ENCODE measurements at regions not wholly inside any gene's neighbourhood (a gene's known extent, or its start where the extent isn't known, plus 50 kb on each side); places are given as distances from the start of the nearest gene placed in this dataset.
A peak's percentile ranks its signal among the peaks of the same experiment; 100 is the strongest.
"Not testable (repeated sequence)": the region's sequence is repeated elsewhere in the genome, so short reads cannot be mapped to it uniquely, and the experiment has no call there.

- Histone ChIP-seq H3K27me3 (replicated peaks; ENCODE audit: insufficient read depth) (no peaks in the 10 kb centered on the region), H3K4me1 (ENCODE audit: control insufficient read depth in 1 of 2, low read depth in 2 of 2) (no peaks in the 10 kb centered on the region), H3K36me3 (no peaks in the 10 kb centered on the region), H3K4me3 (no peak overlapping the region), H3K27ac (no peak overlapping the region), H3K9me3 (no peaks in the 10 kb centered on the region)
- no peak for TF ChIP-seq CTCF (IDR thresholded peaks at IDR 0.05)
- DNase-seq (ENCODE audit: low spot score) = no peak
- ATAC-seq (ENCODE audit: insufficient number of reproducible peaks, low FRiP score, low read depth) = no peak
Measured at GRCh38 chr13:27349458-27349857, 75.0 kb upstream of the GTF3A start.

GRCh38 chr13:27350825-27351224 lies 73.6 kb upstream of the GTF3A start:
- H3K4me1 ChIP-seq (ENCODE audit: control insufficient read depth in 1 of 2, low read depth in 2 of 2); H3K27me3 ChIP-seq (replicated peaks; ENCODE audit: insufficient read depth); H3K4me3 ChIP-seq; DNase-seq (ENCODE audit: low spot score); ATAC-seq (ENCODE audit: insufficient number of reproducible peaks, low FRiP score, low read depth); H3K27ac ChIP-seq; H3K36me3 ChIP-seq; H3K9me3 ChIP-seq: not testable (repeated sequence)

DNA sequence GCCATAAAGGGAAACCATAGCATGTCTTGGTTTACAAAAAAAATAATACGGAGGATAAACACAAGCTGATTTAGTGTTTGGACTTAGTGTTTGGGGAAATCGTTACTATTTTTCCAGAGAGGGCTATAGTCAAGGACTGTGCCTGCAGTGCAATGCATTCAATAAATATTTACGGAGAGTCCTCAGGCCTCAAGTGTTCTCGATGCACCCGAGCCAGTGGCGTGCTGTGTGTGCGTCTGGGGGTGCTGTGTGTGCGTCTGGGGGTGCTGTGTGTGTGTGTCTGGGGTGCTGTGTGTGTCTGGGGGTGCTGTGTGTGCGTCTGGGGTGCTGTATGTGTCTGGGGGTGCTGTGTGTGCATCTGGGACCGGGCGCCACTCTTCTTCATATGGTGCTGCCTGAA lies 71.7 kb upstream of the GTF3A start:
- no peak overlapping the region for H3K4me3 ChIP-seq
- no peaks in the 10 kb centered on the region for H3K36me3 ChIP-seq
- DNase-seq (ENCODE audit: low spot score) (no peak), ATAC-seq (ENCODE audit: insufficient number of reproducible peaks, low FRiP score, low read depth) (no peak)
- H3K27me3 ChIP-seq (replicated peaks; ENCODE audit: insufficient read depth) = no peaks in the 10 kb centered on the region
- H3K27ac ChIP-seq = no peak overlapping the region
- no peak for TF ChIP-seq CTCF (IDR thresholded peaks at IDR 0.05)
- no peaks in the 10 kb centered on the region for H3K9me3 ChIP-seq
- H3K4me1 ChIP-seq (ENCODE audit: control insufficient read depth in 1 of 2, low read depth in 2 of 2) = no peaks in the 10 kb centered on the region

DNA sequence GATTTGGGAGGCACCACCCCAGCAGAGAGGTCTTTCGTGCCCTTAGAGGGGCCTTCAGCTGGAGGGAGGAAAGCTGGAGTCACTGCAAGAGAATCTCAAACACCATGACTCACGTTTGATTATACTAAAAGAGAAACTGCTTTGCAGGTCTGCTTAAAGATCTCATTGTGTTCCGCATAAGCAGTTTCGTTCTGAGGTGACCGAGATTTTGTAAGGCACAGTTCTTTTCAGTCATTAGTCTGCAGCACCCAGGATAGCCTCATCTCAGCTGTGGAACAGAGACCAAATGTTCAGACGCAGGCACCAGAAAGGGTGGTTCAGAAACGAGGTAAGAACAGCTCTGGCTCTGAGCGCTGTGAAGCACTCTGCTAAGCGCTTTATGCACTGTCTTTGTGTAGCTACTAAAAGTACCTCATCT lies 71.2 kb upstream of the GTF3A start:
- H3K4me3 ChIP-seq = no peak overlapping the region

GRCh38 chr13:27353708-27354107 lies 70.7 kb upstream of the GTF3A start:
- no peak overlapping the region for H3K4me3 ChIP-seq
- TF ChIP-seq CTCF (IDR thresholded peaks at IDR 0.05) = no peak

More for the DNA sequence above, 71.2 kb upstream of the GTF3A start:
- no peaks in the 10 kb centered on the region for H3K36me3 ChIP-seq
- DNase-seq (ENCODE audit: low spot score) = no peak
- H3K27me3 ChIP-seq (replicated peaks; ENCODE audit: insufficient read depth) = no peaks in the 10 kb centered on the region
- TF ChIP-seq CTCF (IDR thresholded peaks at IDR 0.05) = no peak
- H3K9me3 ChIP-seq = no peaks in the 10 kb centered on the region
- H3K4me1 ChIP-seq (ENCODE audit: control insufficient read depth in 1 of 2, low read depth in 2 of 2) = no peaks in the 10 kb centered on the region
- ATAC-seq (ENCODE audit: insufficient number of reproducible peaks, low FRiP score, low read depth) = no peak
- no peak overlapping the region for H3K27ac ChIP-seq

DNA sequence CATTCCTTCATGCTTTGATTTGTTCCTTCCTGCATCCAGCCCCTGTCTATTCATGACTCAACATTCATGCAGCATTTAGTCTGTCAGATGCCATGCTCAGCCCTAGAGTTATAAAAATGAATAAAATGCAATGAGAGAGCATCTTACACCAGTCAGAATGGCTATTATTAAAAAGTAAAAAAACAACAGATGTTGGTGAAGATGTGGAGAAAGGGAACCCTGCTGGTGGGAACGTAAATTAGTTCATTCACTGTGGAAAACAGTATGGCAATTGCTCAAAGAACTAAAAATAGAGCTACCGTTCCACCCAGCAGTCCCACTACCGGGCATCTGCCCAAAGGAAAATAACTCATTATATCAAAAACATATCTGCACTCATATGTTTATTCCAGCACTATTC lies 70.0 kb upstream of the GTF3A start:
- no peaks in the 10 kb centered on the region for H3K36me3 ChIP-seq
- no peak overlapping the region for H3K4me3 ChIP-seq
- no peaks in the 10 kb centered on the region for H3K4me1 ChIP-seq (ENCODE audit: control insufficient read depth in 1 of 2, low read depth in 2 of 2)
- DNase-seq (ENCODE audit: low spot score) = no peak
- peak; percentile 45 for TF ChIP-seq CTCF (IDR thresholded peaks at IDR 0.05)
- H3K27me3 ChIP-seq (replicated peaks; ENCODE audit: insufficient read depth) = no peaks in the 10 kb centered on the region
- no peaks in the 10 kb centered on the region for H3K9me3 ChIP-seq
- no peak overlapping the region for H3K27ac ChIP-seq
- no peak for ATAC-seq (ENCODE audit: insufficient number of reproducible peaks, low FRiP score, low read depth)

More at GRCh38 chr13:27353708-27354107, 70.7 kb upstream of the GTF3A start:
- no peak for DNase-seq (ENCODE audit: low spot score)
- no peaks in the 10 kb centered on the region for H3K36me3 ChIP-seq
- H3K27me3 ChIP-seq (replicated peaks; ENCODE audit: insufficient read depth) = no peaks in the 10 kb centered on the region
- no peaks in the 10 kb centered on the region for H3K4me1 ChIP-seq (ENCODE audit: control insufficient read depth in 1 of 2, low read depth in 2 of 2)
- no peak for ATAC-seq (ENCODE audit: insufficient number of reproducible peaks, low FRiP score, low read depth)
- no peak overlapping the region for H3K27ac ChIP-seq
- H3K9me3 ChIP-seq = no peaks in the 10 kb centered on the region

Data from thoracic aorta (tissue), 2 donors.